H9 (cell line): ENCODE measurements at regions not wholly inside any gene's neighbourhood (a gene's known extent, or its start where the extent isn't known, plus 50 kb on each side); places are given as distances from the start of the nearest gene placed in this dataset.

Source experiments
- DNase-seq: peaks from one replicate; pipeline ENCODE4 v3.0.0-alpha.2; 2017
- H2AFZ ChIP-seq: one replicate; pipeline ENCODE4 v1.6.1; 2013; ENCODE audit warnings: mild to moderate bottlenecking, low read length, control low read depth, moderate library complexity
- H2AK5ac ChIP-seq: 2 replicates; pipeline ENCODE4 v1.6.1; 2013; ENCODE audit warnings: low read length, control low read depth, mixed read lengths; ENCODE audit not compliant: insufficient read length
- H2BK120ac ChIP-seq: one replicate; pipeline ENCODE4 v1.6.1; 2013; ENCODE audit warnings: low read depth, mild to moderate bottlenecking, low read length, control low read depth, inconsistent platforms; ENCODE audit not compliant: poor library complexity, severe bottlenecking
- H2BK12ac ChIP-seq: 2 replicates; pipeline ENCODE4 v1.6.1; 2013; ENCODE audit warnings: low read length, control low read depth, mixed read lengths, low read depth; ENCODE audit not compliant: insufficient read length
- H2BK15ac ChIP-seq: 2 replicates; pipeline ENCODE4 v1.6.1; 2013; ENCODE audit warnings: low read depth, low read length, control low read depth
- H2BK20ac ChIP-seq: one replicate; pipeline ENCODE4 v1.6.1; 2013; ENCODE audit warnings: low read depth, mild to moderate bottlenecking, low read length, control low read depth, inconsistent platforms; ENCODE audit not compliant: poor library complexity, severe bottlenecking
- H2BK5ac ChIP-seq: 2 replicates; pipeline ENCODE4 v1.6.1; 2013; ENCODE audit warnings: low read length, control low read depth, mixed read lengths; ENCODE audit not compliant: insufficient read length
- H3K14ac ChIP-seq: 2 replicates; pipeline ENCODE4 v1.6.1; 2013; ENCODE audit warnings: low read length, control low read depth; ENCODE audit not compliant: insufficient read depth
- H3K18ac ChIP-seq: 2 replicates; pipeline ENCODE4 v1.6.1; 2013; ENCODE audit warnings: low read depth, mild to moderate bottlenecking, mixed read lengths, low read length, control low read depth; ENCODE audit not compliant: insufficient read length
- H3K23ac ChIP-seq: 2 replicates; pipeline ENCODE4 v1.6.1; 2013; ENCODE audit warnings: low read length, control low read depth, mixed read lengths, low read depth; ENCODE audit not compliant: insufficient read length
- H3K23me2 ChIP-seq: 2 replicates; pipeline ENCODE4 v1.6.1; 2013; ENCODE audit warnings: low read depth, mild to moderate bottlenecking, mixed read lengths, low read length, control low read depth; ENCODE audit not compliant: insufficient read length, poor library complexity, severe bottlenecking
- H3K27ac ChIP-seq: 2 replicates; pipeline ENCODE4 v1.5.1; 2013; ENCODE audit warnings: low read length, control low read depth, mixed read lengths, low read depth; ENCODE audit not compliant: insufficient read length
- H3K27me3 ChIP-seq: 2 replicates; pipeline ENCODE4 v1.6.1; 2013; ENCODE audit warnings: low read length, control low read depth, inconsistent platforms; ENCODE audit not compliant: insufficient read depth
- H3K4ac ChIP-seq: 2 replicates; pipeline ENCODE4 v1.6.1; 2013; ENCODE audit warnings: low read depth, mild to moderate bottlenecking, control low read depth, inconsistent platforms, low read length, moderate library complexity
- H3K4me1 ChIP-seq: 2 replicates; pipeline ENCODE4 v1.6.1; 2013; ENCODE audit warnings: low read length, control low read depth, inconsistent platforms; ENCODE audit not compliant: insufficient read depth
- H3K4me2 ChIP-seq: 2 replicates; pipeline ENCODE4 v1.6.1; 2013; ENCODE audit warnings: low read length, control low read depth, mixed read lengths; ENCODE audit not compliant: insufficient read length, insufficient read depth
- H3K56ac ChIP-seq: 2 replicates; pipeline ENCODE4 v1.6.1; 2013; ENCODE audit warnings: low read depth, mild to moderate bottlenecking, mixed read lengths, low read length, control low read depth; ENCODE audit not compliant: insufficient read length
- H3K79me1 ChIP-seq: 2 replicates; pipeline ENCODE4 v1.6.1; 2013; ENCODE audit warnings: low read depth, mild to moderate bottlenecking, moderate library complexity, low read length, control low read depth, inconsistent platforms; ENCODE audit not compliant: insufficient read depth, poor library complexity, severe bottlenecking
- H3K79me2 ChIP-seq: 2 replicates; pipeline ENCODE4 v1.6.1; 2013; ENCODE audit warnings: low read length, control low read depth, inconsistent platforms; ENCODE audit not compliant: insufficient read depth
- H3K9ac ChIP-seq: 2 replicates; pipeline ENCODE4 v1.6.1; 2013; ENCODE audit warnings: low read length, control low read depth, mixed read lengths; ENCODE audit not compliant: insufficient read length; ENCODE audit errors: extremely low read depth
- H3K9me3 ChIP-seq: one replicate; pipeline ENCODE4 v1.6.1; 2013; ENCODE audit warnings: low read depth, low read length, inconsistent platforms; ENCODE audit not compliant: control insufficient read depth
- H3T11ph ChIP-seq: one replicate; pipeline ENCODE4 v1.6.1; 2013; ENCODE audit warnings: mild to moderate bottlenecking, low read length, control low read depth, inconsistent platforms
- H4K20me1 ChIP-seq: one replicate; pipeline ENCODE4 v1.6.1; 2013; ENCODE audit not compliant: control insufficient read depth, insufficient read length, insufficient read depth
- H4K5ac ChIP-seq: 2 replicates; pipeline ENCODE4 v1.6.1; 2013; ENCODE audit warnings: low read depth, mild to moderate bottlenecking, mixed read lengths, low read length, control low read depth; ENCODE audit not compliant: insufficient read length
- H4K8ac ChIP-seq: replicated peaks from 2 replicates; pipeline ENCODE4 v1.6.1; 2013; ENCODE audit warnings: low read length, control low read depth, mixed read lengths, low read depth; ENCODE audit not compliant: insufficient read length
- H4K91ac ChIP-seq: 2 replicates; pipeline ENCODE4 v1.6.1; 2013; ENCODE audit warnings: low read depth, mild to moderate bottlenecking, moderate library complexity, mixed read lengths, low read length, control low read depth; ENCODE audit not compliant: insufficient read length
- H3K27ac Mint-ChIP-seq, 3 experiments: 2 replicates in 2 of 3; 3 replicates in 1 of 3; pipeline ENCODE4 v1.8.0; 2020 to 2021; ENCODE audit warnings: mixed read lengths in 3 of 3, mild to moderate bottlenecking in 1 of 3, moderate library complexity in 1 of 3
- H3K27me3 Mint-ChIP-seq: 2 replicates; pipeline ENCODE4 v1.8.0; 2021; ENCODE audit warnings: low read depth, mild to moderate bottlenecking, moderate library complexity, mixed read lengths
- H3K36me3 Mint-ChIP-seq, 3 experiments: 2 replicates in 2 of 3; 3 replicates in 1 of 3; pipeline ENCODE4 v1.8.0; 2020 to 2021; ENCODE audit warnings: low read depth in 3 of 3, mixed read lengths in 3 of 3; ENCODE audit not compliant: insufficient read depth in 1 of 3
- H3K4me1 Mint-ChIP-seq, 2 experiments: 2 replicates each; pipeline ENCODE4 v1.8.0; 2020; ENCODE audit warnings: mixed read lengths in 2 of 2
- H3K4me3 Mint-ChIP-seq, 2 experiments: 2 replicates in 1 of 2; 3 replicates in 1 of 2; pipeline ENCODE4 v1.8.0; 2020 to 2021; ENCODE audit warnings: mild to moderate bottlenecking in 2 of 2, mixed read lengths in 2 of 2, moderate library complexity in 1 of 2
- H3K9me3 Mint-ChIP-seq, 2 experiments: 2 replicates in 1 of 2; 3 replicates in 1 of 2; pipeline ENCODE4 v1.8.0; 2020; ENCODE audit warnings: mild to moderate bottlenecking in 2 of 2, mixed read lengths in 2 of 2, moderate library complexity in 1 of 2
- CTCF ChIP-seq: fragments of 200-600 bp; sonication (generic); conservative IDR thresholded peaks from 3 replicates; pipeline ENCODE4 v1.8.0; 2021; ENCODE audit warnings: antibody characterized with exemption, mild to moderate bottlenecking
- WGBS: extraction: QIAGEN DNeasy Blood & Tissue Kit; methylation state at CpG from one replicate; pipeline ENCODE4 v1.1.7; 2013; ENCODE audit warnings: missing lambda C conversion rate, low lambda C conversion rate, mixed read lengths; ENCODE audit not compliant: insufficient read length; ENCODE audit errors: extremely low coverage; 5-methylcytosine and 5-hydroxymethylcytosine counted together

- no peaks in the 10 kb centered on the region for H3K27me3 ChIP-seq
- no peak overlapping the region for H3K4me2 ChIP-seq
- H3T11ph ChIP-seq, result no peak overlapping the region
- no peak overlapping the region for H4K5ac ChIP-seq
- H3K27ac ChIP-seq, result no peak overlapping the region
- Mint-ChIP-seq H3K4me3 (no peak overlapping the region), H3K27me3 (no peaks in the 10 kb centered on the region; the same call in 1 of the 2 replicates), H3K9me3 (no peaks in the 10 kb centered on the region), H3K4me1 (no peaks in the 10 kb centered on the region), H3K27ac (0 out of 7 replicates have a peak overlapping the region, but pooled peaks of 1 of the 3 experiments have one; percentile 41), H3K36me3 (no peaks in the 10 kb centered on the region; a peak in 1 of 7 replicates)
- no peak overlapping the region for H3K56ac ChIP-seq
- H4K91ac ChIP-seq, result no peak overlapping the region
- H2BK15ac ChIP-seq, result no peak overlapping the region
- no peak overlapping the region for H3K18ac ChIP-seq
- H3K23ac ChIP-seq, result no peak overlapping the region
- no peak overlapping the region for H3K14ac ChIP-seq
- H3K79me1 ChIP-seq, result no peaks in the 10 kb centered on the region
- DNase-seq, result no peak
- TF ChIP-seq CTCF, result no peak
- H3K4me1 ChIP-seq, result no peaks in the 10 kb centered on the region
- H2BK120ac ChIP-seq, result no peak overlapping the region
- H3K23me2 ChIP-seq, result no peaks in the 10 kb centered on the region
- no peaks in the 10 kb centered on the region for H3K9me3 ChIP-seq
- no CpG with 5 or more reads among the region's 4 CpGs for WGBS
- no peak overlapping the region for H4K8ac ChIP-seq
- H2AFZ ChIP-seq, result no peak overlapping the region
- H3K4ac ChIP-seq, result no peak overlapping the region
- no peak overlapping the region for H2BK20ac ChIP-seq
- H2BK12ac ChIP-seq, result no peak overlapping the region
- H2BK5ac ChIP-seq, result no peak overlapping the region
- H2AK5ac ChIP-seq, result no peak overlapping the region
- no peak overlapping the region for H3K9ac ChIP-seq
- H3K79me2 ChIP-seq, result peaks cover 1% of the 10 kb centered on the region; the same call in 1 of the 2 replicates
- no peaks in the 10 kb centered on the region for H4K20me1 ChIP-seq
Measured at GRCh38 chr12:68506619-68507018, 104.1 kb upstream of the RAP1B start.
